ENCODE measurements at regions not wholly inside any gene's neighbourhood (a gene's known extent, or its start where the extent isn't known, plus 50 kb on each side); places are given as distances from the start of the nearest gene placed in this dataset.

DNA sequence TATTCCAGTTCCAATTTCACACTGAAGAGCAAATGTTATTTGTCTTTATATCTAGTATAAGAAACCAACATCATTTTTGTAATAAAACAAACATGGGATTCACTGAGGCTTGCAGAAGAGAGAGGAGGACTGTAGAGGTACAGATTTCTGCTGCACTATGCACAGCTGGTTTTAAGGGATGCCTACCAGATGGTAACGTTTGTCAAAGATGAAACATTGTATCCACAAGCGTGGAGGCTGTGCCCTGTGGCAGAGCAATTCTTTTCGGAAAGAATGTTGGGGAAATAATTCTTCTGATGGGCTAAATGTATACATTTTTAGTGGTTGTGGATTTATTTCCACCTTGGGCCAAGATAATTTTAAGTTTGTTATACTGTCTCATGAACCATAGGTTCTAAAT lies 272.4 kb downstream of the DUSP10 start:
- no peak for DNase-seq (ENCODE audit: low read depth)

DNA sequence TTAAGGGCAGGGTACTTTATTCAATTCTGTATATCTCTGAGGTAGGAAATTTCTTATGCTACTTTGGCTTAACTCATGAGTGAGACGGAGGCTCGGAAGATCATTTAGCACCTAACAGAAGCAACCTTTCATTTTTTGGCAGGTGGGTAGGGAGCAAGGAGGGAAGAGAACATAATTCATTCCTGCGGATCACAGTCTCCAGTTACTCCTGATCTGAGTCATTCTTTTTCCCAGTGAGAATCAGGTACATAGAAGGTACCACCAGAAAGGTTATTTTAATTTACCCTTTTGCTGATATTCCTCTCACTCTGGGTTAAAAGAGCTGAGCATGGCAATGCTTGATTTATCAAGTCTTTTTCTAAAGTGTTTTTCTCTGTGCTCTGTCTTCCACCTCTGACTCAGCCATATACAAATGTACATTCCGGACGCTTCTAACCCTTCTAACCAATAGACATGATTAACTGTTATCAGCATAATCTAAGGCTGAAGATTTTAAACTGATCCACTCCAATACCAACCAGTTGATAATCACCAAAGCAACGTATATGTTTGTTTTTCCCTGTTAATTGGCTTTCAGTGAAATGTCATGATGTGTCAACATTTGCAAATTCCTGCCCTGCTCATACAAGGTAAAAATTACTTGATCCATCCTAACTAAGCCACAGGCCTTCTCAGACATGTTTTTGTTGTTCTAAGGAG lies 271.7 kb downstream of the DUSP10 start:
- peak; percentile 39 for DNase-seq (ENCODE audit: low read depth)

DNA sequence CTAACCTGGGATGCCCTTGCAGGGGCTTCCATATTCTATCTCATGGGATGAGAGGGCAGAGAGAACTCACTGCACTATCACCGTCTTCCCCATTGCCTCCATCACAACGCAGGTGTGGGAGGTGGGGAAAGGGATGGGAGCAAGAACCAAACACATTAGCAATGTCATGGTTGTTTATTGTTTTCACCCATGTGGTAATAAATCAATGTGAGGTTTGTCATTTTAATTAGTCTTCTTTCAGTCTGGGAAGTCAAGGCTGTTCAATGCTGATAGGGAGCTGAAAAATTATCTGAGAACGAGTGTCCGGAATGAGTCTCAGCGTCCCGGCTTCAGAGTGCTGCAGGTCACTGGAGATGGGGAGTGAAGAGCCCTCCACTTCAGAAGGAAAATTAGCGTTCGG lies 268.5 kb downstream of the DUSP10 start:
- DNase-seq (ENCODE audit: low read depth) = no peak

DNA sequence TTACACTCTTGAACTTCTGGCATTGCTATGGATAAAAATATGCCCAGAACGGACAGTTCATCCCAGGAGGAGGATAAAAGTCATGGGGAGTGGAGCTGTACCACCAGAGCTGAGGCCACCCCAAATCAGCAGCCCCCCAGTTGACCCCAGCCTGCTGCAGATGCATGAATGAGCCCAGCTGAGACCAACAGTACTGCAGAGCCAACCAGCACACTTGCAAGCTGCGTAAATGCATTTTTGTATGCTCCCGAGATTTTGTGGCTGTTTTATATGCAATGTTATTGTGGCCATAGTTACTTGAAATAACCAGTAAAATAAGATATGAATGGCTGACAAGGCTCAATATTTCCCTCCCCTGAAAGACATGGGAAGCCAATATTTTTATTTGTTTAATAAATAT lies 264.6 kb downstream of the DUSP10 start:
- DNase-seq (ENCODE audit: low read depth) = no peak

DNA sequence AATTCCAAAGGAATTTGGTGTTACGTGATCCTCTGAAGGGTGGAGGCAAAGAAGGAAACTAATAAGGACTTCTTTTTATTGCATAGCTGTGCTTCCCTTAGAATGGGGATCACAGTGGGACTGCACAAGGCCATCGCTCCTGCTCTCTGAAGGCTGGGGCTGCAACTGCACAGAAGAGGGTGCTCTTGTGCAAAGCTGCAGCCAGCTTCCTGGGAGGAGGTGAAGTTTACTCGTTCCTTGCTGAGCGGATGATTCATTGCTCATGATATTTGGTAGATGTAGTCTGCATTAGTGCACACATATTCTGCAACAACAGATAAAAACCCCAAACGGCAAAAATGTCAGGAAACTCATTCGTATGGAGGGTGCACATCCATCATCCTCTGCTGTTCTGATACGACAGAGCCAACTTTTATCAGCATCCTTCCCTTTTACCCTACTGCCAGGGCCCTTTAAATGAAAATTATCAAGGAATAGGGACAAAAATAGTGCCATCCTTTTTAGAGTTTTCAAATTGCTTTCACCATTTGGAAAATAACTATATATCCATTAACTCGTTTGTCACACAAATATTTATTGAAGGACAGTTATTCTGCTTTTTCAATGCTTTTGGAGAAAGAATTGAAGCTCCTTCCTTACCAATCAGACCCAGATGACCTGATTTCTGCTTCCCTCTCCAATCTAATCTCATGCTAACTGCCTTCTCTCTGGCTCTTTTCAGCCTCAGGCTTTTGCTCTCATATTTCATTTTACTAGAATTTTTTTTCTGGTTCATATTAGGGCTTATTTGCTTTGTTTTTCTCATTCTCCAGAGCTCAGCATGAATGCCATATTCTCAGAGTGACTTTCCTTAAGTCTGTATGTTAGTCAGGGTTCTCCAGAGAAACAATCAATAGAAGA lies 263.6 kb downstream of the DUSP10 start:
- DNase-seq (ENCODE audit: low read depth) = peak; percentile 91

DNA sequence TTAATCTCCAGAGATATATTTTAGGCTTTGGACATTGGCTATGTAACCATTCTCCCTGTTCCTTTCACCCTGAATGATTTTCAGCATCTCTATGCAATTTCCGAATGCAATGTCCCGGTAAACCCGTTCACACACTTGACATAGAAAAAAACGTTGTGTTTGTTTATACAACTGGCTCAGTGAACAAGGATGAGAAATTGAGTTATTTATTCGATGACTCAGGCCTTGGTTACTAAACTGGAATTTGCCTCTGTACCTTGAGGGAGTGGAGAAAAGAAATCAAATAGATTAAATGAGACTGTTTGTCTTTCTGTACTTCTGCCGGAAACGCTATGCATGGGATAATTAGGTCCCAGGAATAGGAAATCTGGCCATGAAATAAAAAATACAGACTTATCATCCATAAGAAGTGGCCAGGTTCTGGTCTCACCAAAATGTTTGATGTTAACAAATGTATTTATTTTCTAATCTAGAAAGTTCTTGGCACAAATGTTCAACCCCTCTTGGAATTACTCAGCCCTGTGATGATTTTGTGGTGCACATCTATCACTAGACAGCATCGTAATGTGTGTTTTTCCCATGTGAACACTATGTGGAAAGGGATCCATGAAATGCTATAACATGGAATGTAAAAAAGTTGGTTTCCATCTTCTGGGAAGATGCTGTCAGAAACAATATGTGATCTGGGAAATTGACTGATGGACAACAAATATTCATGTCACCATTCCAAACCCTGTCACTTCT lies 253.9 kb downstream of the DUSP10 start:
- DNase-seq (ENCODE audit: low read depth) = peak; percentile 86

DNA sequence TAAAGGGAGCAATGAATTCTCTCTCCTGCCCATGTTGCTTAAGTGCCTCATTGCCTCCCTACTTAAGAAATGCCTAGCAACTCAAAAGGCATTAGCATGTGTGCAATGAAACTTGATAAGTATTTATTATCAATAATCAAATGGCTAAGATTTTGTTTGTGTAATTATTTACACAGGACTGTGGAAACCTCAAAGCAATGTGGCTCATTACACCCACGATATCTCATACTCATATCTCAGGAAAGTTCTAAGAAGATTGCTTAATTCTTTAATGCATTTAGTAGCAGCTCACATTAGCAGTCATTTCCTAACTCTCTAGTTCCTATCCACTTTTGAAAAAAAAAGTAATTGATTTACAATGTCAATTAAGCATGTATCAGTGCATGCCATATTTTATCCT lies 253.3 kb downstream of the DUSP10 start:
- DNase-seq (ENCODE audit: low read depth) = no peak

DNA sequence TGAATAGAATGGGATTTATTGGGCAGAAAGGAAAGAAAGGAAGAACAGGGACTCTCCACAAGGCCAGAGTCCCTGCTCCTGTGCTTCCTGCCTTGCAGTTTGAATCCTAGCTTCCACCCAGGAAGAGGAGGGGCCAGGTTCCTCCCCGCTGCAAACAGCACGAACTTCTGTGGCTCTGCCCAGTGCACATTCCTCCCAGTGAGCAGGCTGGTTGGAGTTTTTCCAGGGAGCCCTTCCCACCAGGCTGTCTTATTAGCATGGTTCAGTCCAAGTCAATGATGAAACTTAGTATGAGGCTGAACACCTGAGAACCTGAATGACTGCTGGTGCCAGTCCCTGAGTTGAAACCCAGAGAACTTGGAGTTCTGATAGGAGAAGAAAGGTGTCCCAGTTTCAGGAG lies 247.2 kb downstream of the DUSP10 start:
- peak; percentile 53 for DNase-seq (ENCODE audit: low read depth)

DNA sequence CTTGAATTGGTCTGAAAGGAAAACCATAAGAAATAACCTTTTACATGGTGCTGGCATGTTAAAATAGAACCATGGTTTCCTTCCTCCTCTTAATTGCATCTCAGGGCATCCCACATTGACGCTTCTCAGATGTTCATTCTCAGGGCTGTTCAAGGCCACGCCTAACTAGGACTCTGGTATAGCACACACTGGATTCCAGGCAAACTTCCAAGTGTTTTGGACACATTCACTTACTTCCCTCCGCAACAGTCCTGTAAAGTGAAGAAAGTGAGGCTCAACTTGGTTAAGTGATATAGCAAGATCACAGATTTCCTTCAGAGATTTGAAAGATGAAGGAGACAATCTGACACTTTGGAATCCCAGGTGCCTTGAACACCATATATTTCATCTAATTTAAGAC lies 244.8 kb downstream of the DUSP10 start:
- peak; percentile 9 for DNase-seq (ENCODE audit: low read depth)

DNA sequence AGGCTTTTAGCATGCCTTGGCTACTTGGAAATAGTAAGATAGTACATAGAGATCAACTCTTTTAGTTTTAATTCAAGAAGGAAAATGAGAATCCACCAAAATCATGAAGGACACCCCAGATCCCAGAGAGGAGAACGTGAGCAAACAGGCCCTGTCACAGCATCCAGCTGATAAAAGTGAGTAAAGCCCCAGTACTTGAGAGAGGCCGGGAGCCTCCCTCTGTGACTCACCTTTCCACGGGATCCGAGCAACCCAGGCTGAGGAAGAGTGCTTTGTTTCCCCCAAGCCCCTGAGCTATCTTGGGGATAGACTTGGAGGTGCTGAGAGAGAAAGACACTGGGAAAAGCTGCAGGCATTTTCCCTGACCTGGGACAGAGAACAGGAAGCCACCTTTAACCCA lies 238.6 kb downstream of the DUSP10 start:
- no peak for DNase-seq (ENCODE audit: low read depth)

DNA sequence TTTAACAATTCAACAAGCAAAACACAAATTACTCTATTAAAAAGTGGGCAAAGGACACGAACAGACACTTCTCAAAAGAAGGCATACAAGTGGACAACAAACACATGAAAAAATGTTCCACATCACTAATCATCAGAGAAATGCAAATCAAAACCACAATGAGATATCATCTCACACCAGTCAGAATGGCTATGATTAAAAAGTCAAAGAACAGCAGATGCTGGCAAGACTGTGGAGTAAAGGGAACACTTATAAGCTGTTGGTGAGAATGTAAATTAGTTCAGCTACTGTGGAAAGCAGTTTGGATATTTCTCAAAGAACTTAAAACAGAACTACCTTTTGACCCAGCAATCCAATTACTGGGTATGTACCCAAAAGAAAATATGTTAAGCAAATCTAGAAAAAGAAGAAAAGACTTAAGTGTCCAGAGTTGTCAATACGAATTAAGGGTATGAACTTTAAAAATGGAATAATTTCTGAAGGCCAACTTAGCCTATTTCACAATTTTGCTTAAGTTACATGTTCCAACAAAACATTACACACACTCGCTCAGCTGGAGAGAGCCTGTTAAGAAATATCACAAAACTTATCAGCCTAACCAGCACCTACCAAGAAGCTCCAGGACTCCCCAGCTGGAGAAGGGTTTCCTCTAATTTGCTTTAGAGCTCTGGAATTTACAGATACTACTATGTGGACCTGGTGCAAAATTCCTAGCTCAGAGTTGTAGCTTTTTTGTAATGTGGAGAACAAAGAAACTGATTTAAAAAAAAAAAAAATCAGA lies 232.1 kb downstream of the DUSP10 start:
- peak; percentile 7 for DNase-seq (ENCODE audit: low read depth)

DNA sequence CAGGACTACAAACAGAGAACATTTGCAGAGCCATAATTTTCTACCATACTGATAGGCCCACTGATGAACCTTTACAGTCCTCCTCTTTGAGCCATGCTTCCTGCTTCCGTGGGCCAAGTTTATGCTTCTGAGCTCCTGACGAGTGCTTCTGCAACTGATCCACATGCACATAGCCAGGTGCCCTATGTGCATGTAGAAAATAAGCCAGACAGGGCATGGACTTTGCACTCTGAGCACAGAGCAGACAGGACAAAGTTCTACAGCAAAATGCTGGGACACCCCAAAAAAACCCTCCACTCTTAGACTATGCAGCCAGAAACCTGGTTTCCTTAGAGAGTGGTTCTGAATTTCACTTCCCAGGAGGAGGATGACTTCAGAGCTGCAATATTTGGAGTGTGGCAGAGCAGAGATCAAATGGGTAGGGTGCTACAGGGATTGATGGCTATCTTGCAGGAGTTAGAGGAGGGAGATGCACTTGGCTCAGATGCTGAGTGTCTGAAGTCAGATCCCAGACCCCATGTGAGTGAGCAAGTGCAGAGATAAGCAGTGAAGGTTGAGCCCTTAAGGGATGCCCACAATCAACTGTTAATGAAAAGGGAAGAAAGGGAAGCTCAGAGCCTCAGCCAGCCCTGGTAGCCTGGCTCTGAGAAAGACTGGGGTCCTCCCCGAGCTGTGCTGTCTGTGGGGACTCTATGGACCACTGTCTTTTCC lies 230.9 kb downstream of the DUSP10 start:
- DNase-seq (ENCODE audit: low read depth) = no peak

DNA sequence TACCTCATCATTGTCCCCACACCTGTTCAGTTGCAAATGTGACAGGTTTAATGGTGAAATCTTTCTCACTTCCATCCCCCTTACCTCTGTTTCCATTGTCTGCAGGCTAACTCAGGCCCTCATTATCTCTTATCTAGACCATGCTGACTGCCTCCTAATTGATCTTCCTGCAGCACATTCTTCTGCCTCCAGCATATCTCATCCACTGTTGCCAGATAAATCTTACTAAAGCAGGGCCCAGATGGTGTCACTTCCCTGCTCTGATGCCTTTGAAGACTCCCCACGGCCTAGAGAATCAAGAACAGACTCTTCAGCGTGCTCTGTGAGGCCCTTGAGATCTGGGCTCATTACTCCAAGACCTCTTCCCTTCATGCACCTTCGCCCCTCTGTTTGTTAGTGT lies 230.1 kb downstream of the DUSP10 start:
- DNase-seq (ENCODE audit: low read depth) = no peak

DNA sequence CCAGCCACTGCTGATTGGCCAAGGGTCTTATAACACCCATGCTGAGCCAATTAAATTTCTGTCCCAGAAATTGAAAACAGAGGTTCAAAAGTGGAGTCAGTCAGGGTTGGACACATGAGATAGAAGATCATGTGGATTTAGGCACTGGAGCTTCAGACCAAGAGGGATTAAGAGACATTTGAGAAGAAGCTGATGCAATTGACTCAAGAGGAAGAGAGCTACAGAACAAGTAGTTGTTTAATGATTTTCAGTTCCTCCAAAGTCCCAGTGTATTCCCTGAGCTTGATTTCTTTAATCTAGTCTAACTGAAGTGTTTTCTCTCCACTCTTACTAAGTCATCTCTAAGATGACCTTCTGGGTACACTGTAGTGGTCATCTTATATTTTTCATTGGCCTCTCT lies 227.1 kb downstream of the DUSP10 start:
- DNase-seq (ENCODE audit: low read depth) = no peak

DNA sequence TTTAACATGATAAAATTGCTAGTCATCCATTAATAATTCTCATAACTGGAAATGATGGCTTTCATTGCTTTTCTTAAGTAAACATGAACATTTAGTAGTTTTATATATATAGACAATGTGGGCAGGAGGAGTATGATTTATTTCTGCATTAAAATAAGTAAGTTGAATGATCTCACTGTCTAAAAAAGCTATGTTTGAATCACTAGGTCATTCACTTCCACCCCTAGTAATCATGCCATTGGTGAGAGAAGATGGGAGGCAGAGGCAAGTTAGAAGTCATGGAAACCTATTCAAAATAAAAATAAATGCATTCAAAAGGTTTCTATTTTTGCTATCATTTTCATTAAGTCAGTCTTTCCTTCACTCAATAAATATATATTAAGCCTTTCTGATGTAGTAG lies 226.4 kb downstream of the DUSP10 start:
- no peak for DNase-seq (ENCODE audit: low read depth)

DNA sequence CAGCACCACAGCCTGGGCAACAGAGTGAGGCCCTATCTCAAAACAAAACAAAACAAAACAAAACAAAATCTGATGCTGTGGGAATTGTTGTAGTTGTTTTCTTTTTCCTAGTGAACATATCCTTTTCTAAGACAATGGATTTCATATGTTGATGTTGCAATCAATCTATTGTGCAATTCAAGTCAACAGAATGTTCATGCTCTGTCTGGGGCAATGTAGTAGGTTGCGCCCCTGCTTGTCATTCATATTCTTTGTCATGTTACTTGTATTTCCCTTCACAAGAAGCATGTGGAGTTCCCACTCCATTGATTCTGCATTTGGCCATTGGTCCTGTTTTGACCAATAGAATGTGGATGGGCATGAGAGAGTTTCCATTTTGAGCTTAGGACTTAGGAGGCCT lies 223.9 kb downstream of the DUSP10 start:
- DNase-seq (ENCODE audit: low read depth) = peak; percentile 20

DNA sequence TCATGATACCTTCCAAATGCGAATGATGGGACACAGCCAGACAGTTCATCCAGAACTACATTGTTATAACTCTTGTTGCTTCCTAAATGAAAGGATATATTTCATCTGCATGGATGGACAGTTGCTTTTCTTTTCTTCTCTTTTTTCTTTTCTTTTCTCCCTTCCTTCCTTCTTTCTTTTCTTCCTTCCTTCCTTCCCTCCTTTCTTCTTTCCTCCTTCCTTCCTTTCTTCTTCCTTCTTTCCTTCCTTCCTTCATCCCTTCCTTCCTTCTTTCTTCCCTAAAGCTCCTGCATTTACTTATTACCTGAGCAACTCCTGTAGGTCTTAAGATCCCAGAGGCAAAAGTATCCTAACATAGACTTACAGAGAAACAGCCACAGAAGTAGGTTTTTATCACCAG lies 221.6 kb downstream of the DUSP10 start:
- no peak for DNase-seq (ENCODE audit: low read depth)

DNA sequence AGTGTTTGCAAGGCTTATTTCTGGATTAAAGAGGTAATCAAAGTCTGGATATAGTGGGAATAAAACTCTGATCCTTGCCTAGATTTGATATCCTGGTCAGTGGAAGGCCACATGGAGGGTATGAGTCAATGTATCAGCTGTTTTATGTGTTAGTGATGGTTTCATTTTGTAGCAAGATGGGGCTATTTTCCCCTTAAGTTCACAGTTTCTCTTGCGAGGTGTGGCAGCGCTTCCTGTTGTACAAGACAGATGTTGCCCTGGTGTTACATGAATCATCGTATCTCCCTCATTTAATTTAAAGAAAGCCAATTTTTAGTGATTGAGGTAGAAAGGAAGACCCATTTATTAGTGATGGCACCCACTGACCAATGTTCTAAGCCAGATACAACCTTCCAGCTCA lies 220.2 kb downstream of the DUSP10 start:
- no peak for DNase-seq (ENCODE audit: low read depth)

DNA sequence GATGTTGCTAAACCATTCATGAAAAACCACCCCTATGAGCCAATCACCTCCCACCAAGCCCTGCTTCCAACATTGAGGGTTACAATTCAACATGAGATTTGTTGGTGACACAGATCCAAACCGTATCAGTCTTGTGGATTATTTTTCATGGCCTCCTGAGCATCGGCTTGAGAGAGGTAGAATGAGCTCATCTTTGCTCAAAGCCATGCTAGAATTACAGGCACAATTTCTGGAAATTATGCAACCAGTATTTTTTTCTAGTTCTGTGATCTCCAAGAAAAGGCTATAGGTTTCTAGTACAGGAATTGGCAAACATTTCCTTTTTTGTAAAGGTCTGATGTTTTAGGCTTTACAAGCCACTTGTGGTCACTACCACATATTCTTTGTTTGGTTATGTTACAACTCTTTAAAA lies 219.4 kb downstream of the DUSP10 start:
- peak; percentile 50 for DNase-seq (ENCODE audit: low read depth)

DNA sequence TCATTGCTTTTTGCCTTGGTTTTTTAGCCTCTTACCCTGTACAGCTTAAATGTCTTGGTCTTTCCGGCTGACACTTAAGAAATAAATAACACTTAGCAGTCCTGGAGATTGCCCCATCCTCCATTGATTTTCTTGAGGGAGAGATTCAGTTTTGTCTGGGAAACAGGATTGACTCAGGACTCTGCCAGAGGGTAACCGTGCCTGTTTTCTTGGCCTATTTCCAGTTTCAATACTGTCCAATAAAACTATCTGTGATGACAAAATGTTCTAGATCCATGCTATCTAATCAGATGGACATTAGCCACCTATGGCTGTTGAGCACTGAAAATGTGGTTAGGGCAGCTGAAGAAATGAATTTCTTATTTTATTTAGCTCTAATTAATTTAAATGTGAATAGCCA lies 216.1 kb downstream of the DUSP10 start:
- DNase-seq (ENCODE audit: low read depth) = no peak

DNA sequence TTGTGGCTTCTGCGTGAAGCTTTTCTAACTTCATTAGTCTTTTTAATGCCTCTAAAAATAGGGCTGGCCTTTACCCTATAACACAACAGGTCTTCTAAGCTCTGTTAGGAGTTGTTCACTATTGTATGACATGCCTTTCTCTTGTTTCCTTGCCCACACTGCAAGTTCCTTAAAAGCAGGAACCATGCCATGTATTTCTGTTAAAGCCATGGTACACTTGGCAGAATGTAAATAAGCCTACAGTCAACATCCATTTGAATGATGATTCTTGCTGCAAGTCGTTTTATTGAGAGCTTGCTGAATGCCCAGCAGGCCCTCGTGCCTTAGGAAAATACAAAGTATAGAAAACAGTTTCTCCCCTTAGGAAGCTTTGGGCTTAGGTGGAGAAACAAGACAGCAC lies 214.6 kb downstream of the DUSP10 start:
- DNase-seq (ENCODE audit: low read depth) = no peak

Measured in EH (cell line).